Spleen (tissue), 11 donors: ENCODE measurements at regions not wholly inside any gene's neighbourhood (a gene's known extent, or its start where the extent isn't known, plus 50 kb on each side); places are given as distances from the start of the nearest gene placed in this dataset.

Source experiments
- DNase-seq: peaks from one replicate; pipeline ENCODE4 v3.0.0-alpha.2; 2020
- H3K27ac ChIP-seq, 8 donors: fragments of 200-600 bp; sonication (generic) in 7 of 8; 1 replicate in 4 of 8; 2 replicates in 4 of 8; pipeline versions ENCODE4 v1.5.0 to v1.8.0; 2016 to 2021; ENCODE audit warnings: inconsistent platforms in 4 of 8, mild to moderate bottlenecking in 4 of 8, moderate library complexity in 1 of 8
- H3K27me3 ChIP-seq, 7 donors: fragments of 200-600 bp; sonication (generic) in 6 of 7; replicated peaks in 1 of 7; 1 replicate in 4 of 7; 2 replicates in 3 of 7; pipeline versions ENCODE4 v1.5.0 to v1.8.0; 2016 to 2021; ENCODE audit warnings: inconsistent platforms in 3 of 7, mild to moderate bottlenecking in 1 of 7
- H3K36me3 ChIP-seq, 6 donors: fragments of 200-600 bp; sonication (generic) in 5 of 6; 1 replicate in 4 of 6; 2 replicates in 2 of 6; pipeline versions ENCODE4 v1.5.0 to v1.8.0; 2016 to 2021; ENCODE audit warnings: inconsistent platforms in 2 of 6
- H3K4me1 ChIP-seq, 6 donors: fragments of 200-600 bp; sonication (generic) in 5 of 6; 1 replicate in 3 of 6; 2 replicates in 3 of 6; pipeline versions ENCODE4 v1.5.0 to v1.8.0; 2016 to 2021; ENCODE audit warnings: inconsistent platforms in 3 of 6
- H3K4me3 ChIP-seq, 8 donors: fragments of 200-600 bp; sonication (generic) in 7 of 8; 1 replicate in 4 of 8; 2 replicates in 4 of 8; pipeline versions ENCODE4 v1.5.0 to v1.8.0; 2016 to 2021; ENCODE audit warnings: inconsistent platforms in 4 of 8, mild to moderate bottlenecking in 4 of 8, moderate library complexity in 2 of 8
- H3K9me3 ChIP-seq, 8 donors: fragments of 200-600 bp; sonication (generic) in 7 of 8; 1 replicate in 4 of 8; 2 replicates in 4 of 8; pipeline versions ENCODE4 v1.5.0 to v1.8.0; 2016 to 2021; ENCODE audit warnings: inconsistent platforms in 4 of 8
- POLR2A ChIP-seq, 3 donors: fragments of 450-650 bp; IDR thresholded peaks; one replicate each; pipeline ENCODE4 v1.5.1; 2017; ENCODE audit warnings: antibody characterized with exemption in 3 of 3, mild to moderate bottlenecking in 1 of 3
- POLR2AphosphoS5 ChIP-seq, 3 donors: sonication (generic); formaldehyde crosslinking; IDR thresholded peaks; one replicate each; pipeline ENCODE4 v1.5.1; 2017; ENCODE audit warnings: antibody characterized with exemption in 3 of 3
- WGBS, 5 donors: extraction: QIAGEN DNeasy Blood & Tissue Kit in 3 of 5; methylation state at CpG; one replicate each; pipeline versions ENCODE4 v1.1.5 to v1.1.7; 2013 to 2018; 5-methylcytosine and 5-hydroxymethylcytosine counted together
- intact Hi-C: fragments of 100-400 bp; cut with DNase I; formaldehyde crosslinking; loops from one replicate; pipeline ENCODE4 v1.15.0; 2023; ENCODE audit warnings: low total_unique reads
- TF ChIP-seq, protein P1 (sequence below), 11 experiments: fragments of 200-600 bp in 7 of 11; fragments of 450-650 bp in 4 of 11; sonication (generic) in 4 of 11; IDR thresholded peaks in 8 of 11; conservative IDR thresholded peaks in 3 of 11; 1 replicate in 7 of 11; 2 replicates in 4 of 11; pipeline versions ENCODE4 v1.4.0 to v1.8.0; 2016 to 2021; ENCODE audit warnings: antibody characterized with exemption in 11 of 11, inconsistent platforms in 4 of 11, mild to moderate bottlenecking in 1 of 11
- donor health status: healthy with polysubstance abuse.
- donor health status: DM: no; HTN: no; CAD: no; lungs with moderate emphysema.
- donor health status: DM: no; HTN: no; CAD: no.
- donor health status: Bipolar disorder and iron deficiency.
- donor health status: healthy.
- donor health status: DM: no; HTN: no; CAD: no.
- donor health status: DM: yes; HTN: yes; CAD: no.

GRCh38 chr9:28899926-28900325 is 1326.6 kb upstream of the C9orf72 start:
- TF ChIP-seq POLR2AphosphoS5 (IDR thresholded peaks at IDR 0.05) = no peak
- TF ChIP-seq, protein P1, sequence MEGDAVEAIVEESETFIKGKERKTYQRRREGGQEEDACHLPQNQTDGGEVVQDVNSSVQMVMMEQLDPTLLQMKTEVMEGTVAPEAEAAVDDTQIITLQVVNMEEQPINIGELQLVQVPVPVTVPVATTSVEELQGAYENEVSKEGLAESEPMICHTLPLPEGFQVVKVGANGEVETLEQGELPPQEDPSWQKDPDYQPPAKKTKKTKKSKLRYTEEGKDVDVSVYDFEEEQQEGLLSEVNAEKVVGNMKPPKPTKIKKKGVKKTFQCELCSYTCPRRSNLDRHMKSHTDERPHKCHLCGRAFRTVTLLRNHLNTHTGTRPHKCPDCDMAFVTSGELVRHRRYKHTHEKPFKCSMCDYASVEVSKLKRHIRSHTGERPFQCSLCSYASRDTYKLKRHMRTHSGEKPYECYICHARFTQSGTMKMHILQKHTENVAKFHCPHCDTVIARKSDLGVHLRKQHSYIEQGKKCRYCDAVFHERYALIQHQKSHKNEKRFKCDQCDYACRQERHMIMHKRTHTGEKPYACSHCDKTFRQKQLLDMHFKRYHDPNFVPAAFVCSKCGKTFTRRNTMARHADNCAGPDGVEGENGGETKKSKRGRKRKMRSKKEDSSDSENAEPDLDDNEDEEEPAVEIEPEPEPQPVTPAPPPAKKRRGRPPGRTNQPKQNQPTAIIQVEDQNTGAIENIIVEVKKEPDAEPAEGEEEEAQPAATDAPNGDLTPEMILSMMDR (IDR thresholded peaks at IDR 0.05 in 8 of 11, conservative IDR thresholded peaks at IDR 0.05 in 3 of 11) = no peak
- TF ChIP-seq POLR2A (IDR thresholded peaks at IDR 0.05) = no peak
- DNase-seq = peak; percentile 59
- 59 to 77% (median 62%) methylated on average over 6 of the region's 6 CpGs for WGBS, 5 donors
- H3K27me3 ChIP-seq = no peaks in the 10 kb centered on the region
- no peaks in the 10 kb centered on the region for H3K36me3 ChIP-seq
- H3K4me1 ChIP-seq = no peaks in the 10 kb centered on the region
- H3K4me3 ChIP-seq = no peak overlapping the region
- intact Hi-C loops = no loop called here
- H3K9me3 ChIP-seq = peaks cover 0 to 33% (median 24%) of the 10 kb centered on the region in 8 donors
- no peak overlapping the region for H3K27ac ChIP-seq

- Histone ChIP-seq H3K4me3 (no peak overlapping the region), H3K9me3 (peaks cover 0 to 33% (median 24%) of the 10 kb centered on the region in 8 donors), H3K27me3 (no peaks in the 10 kb centered on the region), H3K36me3 (no peaks in the 10 kb centered on the region), H3K4me1 (no peaks in the 10 kb centered on the region), H3K27ac (no peak overlapping the region)
- TF ChIP-seq POLR2AphosphoS5 (IDR thresholded peaks at IDR 0.05) (no peak), POLR2A (IDR thresholded peaks at IDR 0.05) (no peak)
- TF ChIP-seq, protein P1 (IDR thresholded peaks at IDR 0.05 in 8 of 11, conservative IDR thresholded peaks at IDR 0.05 in 3 of 11) = no peak
- intact Hi-C loops = no loop called here
- 0 to 93% (median 20%) methylated on average over 1 of the region's 1 CpG for WGBS, 5 donors
- DNase-seq = no peak
Measured at GRCh38 chr9:28900406-28900805, 1327.1 kb upstream of the C9orf72 start.

GRCh38 chr9:28909526-28909925 is 1336.2 kb upstream of the C9orf72 start:
- Histone ChIP-seq H3K27me3 (no peaks in the 10 kb centered on the region), H3K4me1 (no peaks in the 10 kb centered on the region), H3K4me3 (no peak overlapping the region), H3K27ac (no peak overlapping the region), H3K36me3 (no peaks in the 10 kb centered on the region), H3K9me3 (no peaks in the 10 kb centered on the region)
- WGBS, 5 donors = 61 to 71% (median 69%) methylated on average over 1 of the region's 1 CpG
- intact Hi-C loops = no loop called here
- TF ChIP-seq, protein P1 (IDR thresholded peaks at IDR 0.05 in 8 of 11, conservative IDR thresholded peaks at IDR 0.05 in 3 of 11) = no peak
- no peak for TF ChIP-seq POLR2AphosphoS5 (IDR thresholded peaks at IDR 0.05)
- TF ChIP-seq POLR2A (IDR thresholded peaks at IDR 0.05) = no peak
- no peak for DNase-seq

DNA sequence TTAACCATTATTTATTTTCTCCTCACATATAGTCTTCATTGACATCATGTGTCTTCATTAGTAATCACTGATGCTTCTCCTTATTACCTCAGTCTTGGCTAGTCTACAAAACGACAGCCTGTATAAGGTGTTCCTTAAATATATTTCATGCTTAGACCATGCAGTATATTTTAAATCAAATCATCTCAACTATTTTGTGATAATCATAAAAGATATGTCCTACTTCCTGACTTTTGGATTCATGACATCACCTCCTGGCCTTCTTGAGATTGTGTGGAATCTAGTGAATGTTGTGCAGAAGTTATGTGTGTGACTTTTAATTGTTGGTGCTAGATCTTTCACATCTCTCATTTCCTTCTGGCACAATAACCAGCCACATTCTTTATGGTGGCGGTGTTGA is 1339.3 kb upstream of the C9orf72 start:
- intact Hi-C loops = no loop called here
- 73 to 87% (median 78%) methylated on average over 2 of the region's 2 CpGs for WGBS, 5 donors
- TF ChIP-seq POLR2A (IDR thresholded peaks at IDR 0.05) (no peak), POLR2AphosphoS5 (IDR thresholded peaks at IDR 0.05) (no peak)
- TF ChIP-seq, protein P1 (IDR thresholded peaks at IDR 0.05 in 8 of 11, conservative IDR thresholded peaks at IDR 0.05 in 3 of 11) = no peak

More for the DNA sequence above, 1339.3 kb upstream of the C9orf72 start:
- Histone ChIP-seq H3K27me3 (no peaks in the 10 kb centered on the region), H3K4me3 (no peak overlapping the region), H3K36me3 (no peaks in the 10 kb centered on the region), H3K4me1 (no peaks in the 10 kb centered on the region), H3K9me3 (peaks cover 0 to 6% (median 0%) of the 10 kb centered on the region in 8 donors), H3K27ac (no peak overlapping the region)
- DNase-seq = no peak
